H1 (cell line): ENCODE measurements at regions not wholly inside any gene's neighbourhood (a gene's known extent, or its start where the extent isn't known, plus 50 kb on each side); places are given as distances from the start of the nearest gene placed in this dataset. TPM values are rescaled to one million over a fixed set of nuclear protein-coding genes. Genes with fewer than 3 reads are reported as not detected.

Experiments used
- BCL11A ChIP-seq, 2 experiments: IDR thresholded peaks; one replicate each; pipeline ENCODE4 v1.6.1; 2011; ENCODE audit warnings: low read depth in 2 of 2, low read length in 2 of 2, mild to moderate bottlenecking in 2 of 2
- RXRA ChIP-seq: IDR thresholded peaks from 2 replicates; pipeline ENCODE4 v1.6.1; 2011; ENCODE audit warnings: low read depth, mild to moderate bottlenecking, low read length, moderate library complexity; ENCODE audit not compliant: insufficient read depth
- SAP30 ChIP-seq: fragments of 300-600 bp; sonication (generic); IDR thresholded peaks from 2 replicates; pipeline ENCODE4 v1.7.1; 2012; ENCODE audit warnings: low read length, moderate library complexity, mild to moderate bottlenecking, inconsistent platforms; ENCODE audit not compliant: insufficient read depth, insufficient replicate concordance
- SIRT6 ChIP-seq: IDR thresholded peaks from one replicate; pipeline ENCODE4 v1.7.1; 2012; ENCODE audit warnings: low read length, inconsistent platforms
- TEAD4 ChIP-seq: IDR thresholded peaks from 2 replicates; pipeline ENCODE4 v1.6.1; 2012; ENCODE audit warnings: low read depth, low read length, inconsistent platforms, mixed read lengths
- small RNA-seq: library from polyadenylated mRNA; stranded (forward); fragments of <200 nt; extraction: miRNeasy Mini kit (QIAGEN cat#:217004); gene quantifications from one replicate; pipeline ENCODE3, GENCODE V24; 2013; ENCODE audit not compliant: insufficient read depth

GRCh38 chr20:17172836-17173516 lies 53.9 kb upstream of the PCSK2 start (continued):
- TF ChIP-seq BCL11A (IDR thresholded peaks at IDR 0.05; ENCODE audit: low read depth in 2 of 2, low read length in 2 of 2) (no peak), TEAD4 (no peak), SIRT6 (no peak), RXRA (no peak), SAP30 (no peak)

Small RNA genes in the stretch of these regions (small RNA-seq; reads per million reads assigned to genes)
- gene RF00012, result not detected
